B cell (primary cell): ENCODE measurements at regions not wholly inside any gene's neighbourhood (a gene's known extent, or its start where the extent isn't known, plus 50 kb on each side); places are given as distances from the start of the nearest gene placed in this dataset.

Experiments used
- EZH2 ChIP-seq: IDR thresholded peaks from 2 replicates; pipeline ENCODE4 v1.6.1; 2012; ENCODE audit warnings: borderline replicate concordance, low read depth, mild to moderate bottlenecking, moderate library complexity, low read length; ENCODE audit not compliant: insufficient read depth, poor library complexity, severe bottlenecking
- TF ChIP-seq, protein P1 (sequence below): fragments of 200-600 bp; IDR thresholded peaks from one replicate; pipeline ENCODE4 v1.8.0; 2022; ENCODE audit warnings: antibody characterized with exemption, mild to moderate bottlenecking

DNA sequence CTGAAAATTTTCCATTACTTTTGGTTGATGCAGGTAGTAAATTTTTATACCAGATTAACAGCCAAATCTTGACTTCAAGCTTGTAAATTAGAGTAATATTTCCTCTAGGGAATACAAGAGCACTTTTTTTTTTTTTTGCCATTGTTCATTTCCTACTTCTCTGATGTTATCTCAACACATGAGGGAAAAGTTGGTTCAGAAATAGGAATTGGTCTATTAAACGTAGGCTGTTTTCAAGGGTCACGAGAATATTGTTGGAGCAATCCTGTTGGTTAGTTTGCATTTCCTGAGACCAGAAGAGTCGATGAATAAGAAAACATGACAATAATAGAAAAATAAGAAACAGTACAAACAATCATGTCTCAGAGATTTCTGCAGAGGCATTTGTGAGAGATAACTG, 453.9 kb upstream of the CCDC179 start:
- TF ChIP-seq, protein P1, sequence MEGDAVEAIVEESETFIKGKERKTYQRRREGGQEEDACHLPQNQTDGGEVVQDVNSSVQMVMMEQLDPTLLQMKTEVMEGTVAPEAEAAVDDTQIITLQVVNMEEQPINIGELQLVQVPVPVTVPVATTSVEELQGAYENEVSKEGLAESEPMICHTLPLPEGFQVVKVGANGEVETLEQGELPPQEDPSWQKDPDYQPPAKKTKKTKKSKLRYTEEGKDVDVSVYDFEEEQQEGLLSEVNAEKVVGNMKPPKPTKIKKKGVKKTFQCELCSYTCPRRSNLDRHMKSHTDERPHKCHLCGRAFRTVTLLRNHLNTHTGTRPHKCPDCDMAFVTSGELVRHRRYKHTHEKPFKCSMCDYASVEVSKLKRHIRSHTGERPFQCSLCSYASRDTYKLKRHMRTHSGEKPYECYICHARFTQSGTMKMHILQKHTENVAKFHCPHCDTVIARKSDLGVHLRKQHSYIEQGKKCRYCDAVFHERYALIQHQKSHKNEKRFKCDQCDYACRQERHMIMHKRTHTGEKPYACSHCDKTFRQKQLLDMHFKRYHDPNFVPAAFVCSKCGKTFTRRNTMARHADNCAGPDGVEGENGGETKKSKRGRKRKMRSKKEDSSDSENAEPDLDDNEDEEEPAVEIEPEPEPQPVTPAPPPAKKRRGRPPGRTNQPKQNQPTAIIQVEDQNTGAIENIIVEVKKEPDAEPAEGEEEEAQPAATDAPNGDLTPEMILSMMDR, result no peak
- TF ChIP-seq EZH2, result no peak
